Esophagus muscularis mucosa (tissue), 3 donors: ENCODE measurements at regions not wholly inside any gene's neighbourhood (a gene's known extent, or its start where the extent isn't known, plus 50 kb on each side); places are given as distances from the start of the nearest gene placed in this dataset.

ENCODE experiments used
- CTCF ChIP-seq, 3 experiments: fragments of 200-600 bp in 2 of 3; fragments of 450-650 bp in 1 of 3; sonication (generic) in 2 of 3; IDR thresholded peaks; one replicate each; pipeline ENCODE4 v1.5.1; 2017 to 2019; ENCODE audit warnings: antibody characterized with exemption in 3 of 3, mild to moderate bottlenecking in 2 of 3, moderate library complexity in 1 of 3
- POLR2A ChIP-seq: fragments of 450-650 bp; IDR thresholded peaks from one replicate; pipeline ENCODE4 v1.6.1; 2017; ENCODE audit warnings: antibody characterized with exemption, moderate library complexity, mild to moderate bottlenecking, low read depth
- POLR2AphosphoS5 ChIP-seq, 2 donors: sonication (generic); formaldehyde crosslinking; IDR thresholded peaks; one replicate each; pipeline ENCODE4 v1.6.1; 2017; ENCODE audit warnings: antibody characterized with exemption in 2 of 2

GRCh38 chr6:8743170-8743745 lies 307.9 kb upstream of the SLC35B3 start:
- TF ChIP-seq POLR2A (no peak), CTCF (IDR thresholded peaks at IDR 0.05) (no peak), POLR2AphosphoS5 (IDR thresholded peaks at IDR 0.05) (no peak)
